OCI-LY1 (cell line): ENCODE measurements at regions not wholly inside any gene's neighbourhood (a gene's known extent, or its start where the extent isn't known, plus 50 kb on each side); places are given as distances from the start of the nearest gene placed in this dataset.

Experiments
- H2AFZ ChIP-seq: fragments of 200-600 bp; sonication (generic), shearing (Covaris generic); 2 replicates; pipeline ENCODE4 v1.6.0; 2014; ENCODE audit warnings: antibody characterized with exemption, mild to moderate bottlenecking, low read length
- H3F3A ChIP-seq: fragments of 200-600 bp; sonication (generic), shearing (Covaris generic); 2 replicates; pipeline ENCODE4 v1.6.0; 2014; ENCODE audit warnings: mild to moderate bottlenecking, antibody characterized with exemption, low read length, moderate library complexity; ENCODE audit not compliant: insufficient read depth
- H3K27ac ChIP-seq: fragments of 200-600 bp; sonication (generic); 2 replicates; pipeline ENCODE4 v1.5.1; 2014; ENCODE audit warnings: low read length, mixed run types, mild to moderate bottlenecking, low read depth; ENCODE audit not compliant: poor library complexity, severe bottlenecking
- H3K27me3 ChIP-seq: fragments of 200-600 bp; sonication (generic); 2 replicates; pipeline ENCODE4 v1.6.0; 2014; ENCODE audit warnings: antibody characterized with exemption, mild to moderate bottlenecking, low read length, moderate library complexity; ENCODE audit not compliant: insufficient read depth
- H3K36me3 ChIP-seq: fragments of 200-600 bp; sonication (generic); 2 replicates; pipeline ENCODE4 v1.6.1; 2014; ENCODE audit warnings: mild to moderate bottlenecking, antibody characterized with exemption, low read length, moderate library complexity, mixed read lengths; ENCODE audit not compliant: insufficient read depth
- H3K4me1 ChIP-seq: fragments of 200-600 bp; sonication (generic); 2 replicates; pipeline ENCODE4 v1.5.1; 2014; ENCODE audit warnings: mild to moderate bottlenecking, low read length, moderate library complexity; ENCODE audit not compliant: insufficient read depth, severe bottlenecking
- H3K4me2 ChIP-seq: fragments of 200-600 bp; sonication (generic), shearing (Covaris generic); 2 replicates; pipeline ENCODE4 v1.6.1; 2014; ENCODE audit warnings: low read length
- H3K4me3 ChIP-seq: fragments of 200-600 bp; sonication (generic); 2 replicates; pipeline ENCODE4 v1.5.1; 2014; ENCODE audit warnings: low read length, low read depth, mild to moderate bottlenecking, mixed read lengths; ENCODE audit not compliant: poor library complexity, severe bottlenecking
- H3K79me2 ChIP-seq: fragments of 200-600 bp; shearing (Covaris generic); 2 replicates; pipeline ENCODE4 v1.6.1; 2016; ENCODE audit warnings: mixed run types, low read length, mixed read lengths; ENCODE audit not compliant: insufficient read depth
- H3K9ac ChIP-seq: fragments of 200-600 bp; sonication (generic), shearing (Covaris generic); 2 replicates; pipeline ENCODE4 v1.6.1; 2014; ENCODE audit warnings: mild to moderate bottlenecking, low read length, mixed read lengths
- H3K9me2 ChIP-seq: fragments of 200-600 bp; sonication (generic), shearing (Covaris generic); 2 replicates; pipeline ENCODE4 v1.6.1; 2014; ENCODE audit warnings: low read depth, mild to moderate bottlenecking, low read length, mixed read lengths
- H3K9me3 ChIP-seq: fragments of 200-600 bp; shearing (Covaris generic); 2 replicates; pipeline ENCODE4 v1.6.1; 2014; ENCODE audit warnings: low read length, mixed read lengths
- H4K20me1 ChIP-seq: fragments of 200-600 bp; sonication (generic), shearing (Covaris generic); 2 replicates; pipeline ENCODE4 v1.6.0; 2016; ENCODE audit warnings: mild to moderate bottlenecking, low read length; ENCODE audit not compliant: insufficient read depth
- EZH2 ChIP-seq: fragments of 200-600 bp; sonication (generic), shearing (Covaris generic); IDR thresholded peaks from 2 replicates; pipeline ENCODE4 v1.8.0; 2017; ENCODE audit warnings: borderline replicate concordance, mixed run types, mild to moderate bottlenecking, antibody characterized with exemption, low read length, moderate library complexity, mixed read lengths
- TF ChIP-seq, protein P1 (sequence below): fragments of 200-600 bp; sonication (generic), shearing (Covaris generic); IDR thresholded peaks from 2 replicates; pipeline ENCODE4 v1.5.1; 2017; ENCODE audit warnings: mild to moderate bottlenecking, antibody characterized with exemption, low read length, moderate library complexity, mixed read lengths

DNA sequence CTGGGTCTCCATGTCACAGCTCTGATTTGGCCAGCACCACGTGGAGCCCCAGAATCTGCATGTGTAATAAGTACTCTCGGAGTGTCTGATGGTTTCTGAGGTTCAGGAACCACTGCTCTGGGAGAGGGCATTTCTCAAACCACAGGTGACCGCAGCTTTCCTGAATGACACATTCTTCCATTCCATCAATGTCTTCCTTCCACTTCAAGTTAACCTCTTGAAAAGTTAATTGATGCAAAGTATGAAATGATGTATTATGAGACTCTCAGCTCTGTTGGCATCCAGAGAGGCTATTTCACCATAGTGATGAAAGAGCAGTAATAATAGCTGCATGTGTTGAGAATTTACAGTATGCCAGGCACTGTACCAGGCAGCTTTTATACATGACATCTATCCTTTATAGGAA, 61.3 kb upstream of the CRIM1 start:
- Histone ChIP-seq H3F3A (no peaks in the 10 kb centered on the region), H3K9me2 (no peaks in the 10 kb centered on the region), H3K36me3 (no peaks in the 10 kb centered on the region), H2AFZ (no peak overlapping the region), H3K9ac (no peak overlapping the region), H3K4me2 (no peak overlapping the region), H3K27ac (no peak overlapping the region), H3K9me3 (no peaks in the 10 kb centered on the region), H3K4me3 (no peak overlapping the region), H3K4me1 (no peaks in the 10 kb centered on the region), H3K27me3 (no peaks in the 10 kb centered on the region), H4K20me1 (no peaks in the 10 kb centered on the region), H3K79me2 (no peaks in the 10 kb centered on the region)
- TF ChIP-seq, protein P1, sequence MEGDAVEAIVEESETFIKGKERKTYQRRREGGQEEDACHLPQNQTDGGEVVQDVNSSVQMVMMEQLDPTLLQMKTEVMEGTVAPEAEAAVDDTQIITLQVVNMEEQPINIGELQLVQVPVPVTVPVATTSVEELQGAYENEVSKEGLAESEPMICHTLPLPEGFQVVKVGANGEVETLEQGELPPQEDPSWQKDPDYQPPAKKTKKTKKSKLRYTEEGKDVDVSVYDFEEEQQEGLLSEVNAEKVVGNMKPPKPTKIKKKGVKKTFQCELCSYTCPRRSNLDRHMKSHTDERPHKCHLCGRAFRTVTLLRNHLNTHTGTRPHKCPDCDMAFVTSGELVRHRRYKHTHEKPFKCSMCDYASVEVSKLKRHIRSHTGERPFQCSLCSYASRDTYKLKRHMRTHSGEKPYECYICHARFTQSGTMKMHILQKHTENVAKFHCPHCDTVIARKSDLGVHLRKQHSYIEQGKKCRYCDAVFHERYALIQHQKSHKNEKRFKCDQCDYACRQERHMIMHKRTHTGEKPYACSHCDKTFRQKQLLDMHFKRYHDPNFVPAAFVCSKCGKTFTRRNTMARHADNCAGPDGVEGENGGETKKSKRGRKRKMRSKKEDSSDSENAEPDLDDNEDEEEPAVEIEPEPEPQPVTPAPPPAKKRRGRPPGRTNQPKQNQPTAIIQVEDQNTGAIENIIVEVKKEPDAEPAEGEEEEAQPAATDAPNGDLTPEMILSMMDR: no peak
- TF ChIP-seq EZH2: no peak

DNA sequence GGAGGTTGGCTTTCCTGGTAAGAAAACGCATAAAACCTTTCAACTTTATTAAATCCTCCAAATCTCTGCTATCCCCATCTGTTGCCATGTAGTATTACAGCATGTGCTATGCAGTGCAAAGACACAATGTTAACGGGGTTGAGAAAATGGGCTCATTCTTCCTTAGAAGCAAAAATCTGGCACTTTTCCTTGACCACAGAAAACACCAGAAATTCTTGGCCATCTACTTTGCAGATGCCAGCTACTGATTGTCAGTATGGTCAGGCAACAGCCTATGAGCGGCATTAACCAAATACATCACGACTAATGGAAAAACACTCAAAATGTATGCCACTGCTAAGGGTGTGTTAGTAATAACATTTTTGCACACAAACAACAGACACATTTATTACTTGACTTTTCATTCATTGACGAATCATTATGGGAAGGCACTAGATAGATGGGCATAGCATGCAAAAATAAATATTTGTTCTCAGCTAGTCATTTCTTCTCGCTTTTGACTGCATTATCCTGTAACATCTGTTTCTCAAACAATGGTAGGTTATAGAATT, 65.2 kb upstream of the CRIM1 start:
- H3K9me2 ChIP-seq: no peaks in the 10 kb centered on the region
- no peak overlapping the region for H3K4me2 ChIP-seq
- TF ChIP-seq, protein P1: no peak
- TF ChIP-seq EZH2: no peak
- no peak overlapping the region for H3K9ac ChIP-seq
- H3K36me3 ChIP-seq: no peaks in the 10 kb centered on the region
- H3K4me3 ChIP-seq: no peak overlapping the region
- no peak overlapping the region for H2AFZ ChIP-seq
- no peaks in the 10 kb centered on the region for H3K9me3 ChIP-seq
- H3K27me3 ChIP-seq: no peaks in the 10 kb centered on the region
- no peaks in the 10 kb centered on the region for H3F3A ChIP-seq
- no peaks in the 10 kb centered on the region for H3K4me1 ChIP-seq
- H3K79me2 ChIP-seq: no peaks in the 10 kb centered on the region
- H4K20me1 ChIP-seq: no peaks in the 10 kb centered on the region
- no peak overlapping the region for H3K27ac ChIP-seq

DNA sequence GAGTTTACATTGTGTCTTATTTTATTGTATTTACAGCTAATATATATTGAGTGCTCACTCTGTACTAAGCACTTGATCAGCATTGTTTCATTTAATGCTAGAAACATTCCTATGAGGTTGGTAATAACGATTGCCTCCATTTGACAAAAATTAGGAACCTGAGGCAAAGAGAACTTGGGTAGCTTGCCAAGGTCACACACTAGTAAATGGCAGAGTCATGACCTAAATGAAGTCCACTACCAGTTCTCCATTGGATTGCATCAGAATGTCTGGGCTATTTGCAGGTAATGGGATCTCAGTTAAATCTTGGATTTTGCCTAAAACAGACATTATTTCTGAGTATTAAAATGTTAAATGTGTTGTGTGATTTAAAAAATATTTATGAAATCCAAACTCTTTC, 65.8 kb upstream of the CRIM1 start:
- Histone ChIP-seq H3K4me1 (no peaks in the 10 kb centered on the region), H3F3A (no peaks in the 10 kb centered on the region), H2AFZ (no peak overlapping the region), H3K9me2 (no peaks in the 10 kb centered on the region), H3K4me3 (no peak overlapping the region), H3K27ac (no peak overlapping the region), H3K79me2 (no peaks in the 10 kb centered on the region), H3K36me3 (no peaks in the 10 kb centered on the region), H3K27me3 (no peaks in the 10 kb centered on the region), H3K4me2 (no peak overlapping the region), H3K9me3 (no peaks in the 10 kb centered on the region), H4K20me1 (no peaks in the 10 kb centered on the region), H3K9ac (no peak overlapping the region)
- no peak for TF ChIP-seq EZH2
- TF ChIP-seq, protein P1: no peak
